HUES6 (cell line): ENCODE measurements at regions not wholly inside any gene's neighbourhood (a gene's known extent, or its start where the extent isn't known, plus 50 kb on each side); places are given as distances from the start of the nearest gene placed in this dataset.
"Not testable (repeated sequence)": the region's sequence is repeated elsewhere in the genome, so short reads cannot be mapped to it uniquely, and the experiment has no call there.

Experiments used
- H3K27ac ChIP-seq: 2 replicates; pipeline ENCODE4 v1.7.0; 2013; ENCODE audit warnings: low read depth, mild to moderate bottlenecking, low read length, inconsistent platforms
- H3K27me3 ChIP-seq: 2 replicates; pipeline ENCODE4 v1.6.1; 2013; ENCODE audit warnings: low read length; ENCODE audit not compliant: control insufficient read depth, insufficient read depth
- H3K36me3 ChIP-seq: 2 replicates; pipeline ENCODE4 v1.6.1; 2013; ENCODE audit warnings: low read length; ENCODE audit not compliant: control insufficient read depth, insufficient read depth
- H3K4me1 ChIP-seq: 2 replicates; pipeline ENCODE4 v1.6.1; 2013; ENCODE audit warnings: low read length; ENCODE audit not compliant: control insufficient read depth, insufficient read depth
- H3K4me3 ChIP-seq: 2 replicates; pipeline ENCODE4 v1.5.1; 2013; ENCODE audit warnings: low read depth, low read length
- H3K9ac ChIP-seq: one replicate; pipeline ENCODE4 v1.6.1; 2013; ENCODE audit warnings: mild to moderate bottlenecking, low read length
- H3K9me3 ChIP-seq: 2 replicates; pipeline ENCODE4 v1.6.1; 2013; ENCODE audit warnings: low read depth, low read length; ENCODE audit not compliant: control insufficient read depth, insufficient read depth

- H3K27me3 ChIP-seq, H3K9ac ChIP-seq, H3K4me3 ChIP-seq, H3K4me1 ChIP-seq, H3K36me3 ChIP-seq, H3K9me3 ChIP-seq, H3K27ac ChIP-seq: not testable (repeated sequence)
These were observed 198.4 kb downstream of the LAT start for GRCh38 chr16:29182940-29183868.

- Histone ChIP-seq H3K36me3 (no peaks in the 10 kb centered on the region), H3K27me3 (no peaks in the 10 kb centered on the region), H3K9ac (no peak overlapping the region), H3K4me1 (no peaks in the 10 kb centered on the region; the same call in 1 of the 2 replicates), H3K9me3 (no peaks in the 10 kb centered on the region), H3K27ac (no peak overlapping the region), H3K4me3 (no peak overlapping the region)
These were observed 197.6 kb downstream of the LAT start for GRCh38 chr16:29182501-29182900.

- H3K27ac ChIP-seq, H3K4me3 ChIP-seq, H3K9me3 ChIP-seq, H3K36me3 ChIP-seq, H3K27me3 ChIP-seq, H3K9ac ChIP-seq, H3K4me1 ChIP-seq: not testable (repeated sequence)
These were observed 197.1 kb downstream of the LAT start for GRCh38 chr16:29181921-29182411.

GRCh38 chr16:29181254-29181780 lies 196.5 kb downstream of the LAT start:
- H3K9ac ChIP-seq, H3K27me3 ChIP-seq, H3K4me1 ChIP-seq, H3K36me3 ChIP-seq, H3K4me3 ChIP-seq, H3K9me3 ChIP-seq, H3K27ac ChIP-seq: not testable (repeated sequence)

DNA sequence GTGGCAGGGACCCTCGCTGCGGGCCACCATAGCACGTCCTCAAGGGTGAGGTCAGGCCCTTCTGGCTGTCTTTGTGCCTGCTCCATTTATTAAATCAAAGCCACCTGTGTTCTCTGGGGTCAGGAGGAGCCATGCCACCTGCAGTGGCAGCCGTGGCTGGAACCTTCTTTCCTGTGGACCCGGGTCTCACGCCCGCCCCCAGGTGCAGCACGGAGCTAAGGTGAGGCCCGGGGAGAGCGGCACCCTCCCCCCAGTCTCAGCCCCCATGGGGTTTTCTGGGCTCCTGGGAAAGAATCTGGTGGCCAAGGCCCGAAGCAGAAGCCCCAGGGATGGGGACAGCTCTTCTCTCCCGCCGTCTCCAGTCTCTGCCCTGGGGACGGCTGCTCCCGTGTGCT lies 195.4 kb downstream of the LAT start:
- H3K27me3 ChIP-seq, H3K4me1 ChIP-seq, H3K36me3 ChIP-seq, H3K9me3 ChIP-seq, H3K27ac ChIP-seq, H3K9ac ChIP-seq, H3K4me3 ChIP-seq: not testable (repeated sequence)

- not testable (repeated sequence) for H3K27me3 ChIP-seq, H3K9ac ChIP-seq, H3K36me3 ChIP-seq, H3K27ac ChIP-seq, H3K4me3 ChIP-seq, H3K4me1 ChIP-seq, H3K9me3 ChIP-seq
These were observed 194.8 kb downstream of the LAT start for GRCh38 chr16:29179401-29180205.

GRCh38 chr16:29177888-29178726 lies 193.3 kb downstream of the LAT start:
- not testable (repeated sequence) for H3K9ac ChIP-seq, H3K27ac ChIP-seq, H3K4me1 ChIP-seq, H3K36me3 ChIP-seq, H3K27me3 ChIP-seq, H3K9me3 ChIP-seq, H3K4me3 ChIP-seq

DNA sequence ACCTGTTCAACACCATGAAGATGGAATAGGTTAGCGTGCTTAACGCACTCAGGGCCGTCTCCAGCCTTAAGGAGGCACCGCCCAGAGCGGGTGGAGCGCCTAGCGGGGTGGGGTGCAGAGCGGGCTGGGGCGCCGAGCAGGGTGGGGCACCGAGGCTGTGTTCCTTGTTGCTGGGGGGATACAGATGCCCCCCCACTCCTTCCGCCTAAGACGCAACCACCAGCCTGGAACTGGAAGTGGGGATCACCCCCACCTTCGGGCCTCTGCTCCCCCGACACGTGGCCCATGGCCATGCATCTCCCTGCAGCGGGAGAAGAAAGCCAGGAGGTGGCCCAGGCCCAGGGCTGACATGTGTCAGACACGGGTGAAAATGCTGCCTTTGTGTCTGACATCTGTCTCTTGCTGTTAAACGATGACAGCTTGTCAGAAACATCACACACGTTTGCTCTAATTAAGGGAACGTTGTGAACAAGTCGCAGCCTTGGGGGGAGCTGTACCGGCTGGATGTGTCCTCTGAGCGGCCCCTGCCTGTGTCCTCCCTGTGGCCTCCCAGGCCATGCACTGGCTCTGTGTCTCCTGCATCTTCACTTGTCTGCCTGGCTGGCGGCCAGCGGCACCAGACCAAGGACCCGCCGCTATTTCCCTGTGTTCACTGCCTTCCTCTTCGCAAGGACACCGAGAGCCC lies 192.5 kb downstream of the LAT start:
- not testable (repeated sequence) for H3K4me1 ChIP-seq, H3K27me3 ChIP-seq, H3K4me3 ChIP-seq, H3K9ac ChIP-seq, H3K27ac ChIP-seq, H3K36me3 ChIP-seq
- H3K9me3 ChIP-seq, result peaks cover 10% of the 10 kb centered on the region

- H3K27me3 ChIP-seq, H3K9ac ChIP-seq, H3K4me3 ChIP-seq, H3K4me1 ChIP-seq, H3K27ac ChIP-seq, H3K36me3 ChIP-seq: not testable (repeated sequence)
- peaks cover 10% of the 10 kb centered on the region for H3K9me3 ChIP-seq
These were observed 192.0 kb downstream of the LAT start for GRCh38 chr16:29176822-29177202.

GRCh38 chr16:29176154-29176470 lies 191.3 kb downstream of the LAT start:
- H3K27ac ChIP-seq, H3K4me3 ChIP-seq, H3K27me3 ChIP-seq, H3K4me1 ChIP-seq, H3K36me3 ChIP-seq, H3K9ac ChIP-seq: not testable (repeated sequence)
- peaks cover 10% of the 10 kb centered on the region for H3K9me3 ChIP-seq
